Testis (tissue), 2 donors: ENCODE measurements at regions not wholly inside any gene's neighbourhood (a gene's known extent, or its start where the extent isn't known, plus 50 kb on each side); places are given as distances from the start of the nearest gene placed in this dataset.

Experiments used
- DNase-seq: peaks from one replicate; pipeline ENCODE4 v3.0.0-alpha.2; 2019
- H3K27ac ChIP-seq, 2 donors: fragments of 200-600 bp; sonication (generic); one replicate each; pipeline ENCODE4 v1.5.1; 2019
- H3K27me3 ChIP-seq: fragments of 200-600 bp; sonication (generic); one replicate; pipeline ENCODE4 v1.5.1; 2019
- H3K36me3 ChIP-seq: fragments of 200-600 bp; sonication (generic); one replicate; pipeline ENCODE4 v1.5.1; 2017; ENCODE audit warnings: low read depth; ENCODE audit errors: missing control alignments
- H3K4me1 ChIP-seq: fragments of 200-600 bp; sonication (generic); one replicate; pipeline ENCODE4 v1.5.1; 2019
- H3K4me3 ChIP-seq, 2 donors: fragments of 200-600 bp; sonication (generic); one replicate each; pipeline ENCODE4 v1.5.1; 2017 to 2019
- H3K9me3 ChIP-seq: fragments of 200-600 bp; sonication (generic); one replicate; pipeline ENCODE4 v1.5.1; 2017
- CTCF ChIP-seq, 3 experiments: fragments of 450-650 bp in 2 of 3; fragments of 200-600 bp in 1 of 3; sonication (generic) in 1 of 3; IDR thresholded peaks; one replicate each; pipeline ENCODE4 v1.5.1; 2016 to 2019; ENCODE audit warnings: antibody characterized with exemption in 3 of 3, mild to moderate bottlenecking in 2 of 3, moderate library complexity in 1 of 3
- POLR2A ChIP-seq: fragments of 450-650 bp; IDR thresholded peaks from one replicate; pipeline ENCODE4 v1.6.1; 2017; ENCODE audit warnings: antibody characterized with exemption, mild to moderate bottlenecking, moderate library complexity
- WGBS, 2 donors: methylation state at CpG; one replicate each; pipeline ENCODE4 v1.1.5; 2018; 5-methylcytosine and 5-hydroxymethylcytosine counted together
- intact Hi-C: fragments of 100-400 bp; cut with DNase I; formaldehyde crosslinking; loops from one replicate; pipeline ENCODE4 v1.15.1; 2023; ENCODE audit warnings: low total_unique reads

GRCh38 chr16:79347277-79347676, 253.3 kb downstream of the MAF start:
- intact Hi-C loops: no loop called here
- Histone ChIP-seq H3K36me3 (no peaks in the 10 kb centered on the region), H3K9me3 (no peaks in the 10 kb centered on the region), H3K27me3 (no peaks in the 10 kb centered on the region), H3K4me1 (no peaks in the 10 kb centered on the region), H3K27ac (no peak overlapping the region), H3K4me3 (no peak overlapping the region)
- TF ChIP-seq CTCF (IDR thresholded peaks at IDR 0.05) (no peak), POLR2A (no peak)
- no peak for DNase-seq
- 40 to 50% methylated on average over 19 of the region's 19 CpGs for WGBS, 2 donors

GRCh38 chr16:79339863-79340262, 260.7 kb downstream of the MAF start:
- Histone ChIP-seq H3K27me3 (no peaks in the 10 kb centered on the region), H3K27ac (no peak overlapping the region), H3K9me3 (no peaks in the 10 kb centered on the region), H3K4me1 (no peaks in the 10 kb centered on the region), H3K36me3 (no peaks in the 10 kb centered on the region), H3K4me3 (no peak overlapping the region)
- 53 to 66% methylated on average over 7 of the region's 7 CpGs for WGBS, 2 donors
- no peak for TF ChIP-seq CTCF (IDR thresholded peaks at IDR 0.05)
- no peak for DNase-seq
- intact Hi-C loops: no loop called here

- Histone ChIP-seq H3K4me1 (no peaks in the 10 kb centered on the region), H3K27me3 (no peaks in the 10 kb centered on the region), H3K4me3 (no peak overlapping the region), H3K36me3 (no peaks in the 10 kb centered on the region), H3K9me3 (no peaks in the 10 kb centered on the region), H3K27ac (no peak overlapping the region)
- 89 to 92% methylated on average over 7 of the region's 7 CpGs for WGBS, 2 donors
- no peak for TF ChIP-seq CTCF (IDR thresholded peaks at IDR 0.05)
- TF ChIP-seq POLR2A: no peak
- no peak for DNase-seq
- intact Hi-C loops: no loop called here
Observed at GRCh38 chr16:79337906-79338305, 262.6 kb downstream of the MAF start.

GRCh38 chr16:79336437-79337229, 263.9 kb downstream of the MAF start:
- H3K27ac ChIP-seq: no peak overlapping the region
- no peaks in the 10 kb centered on the region for H3K9me3 ChIP-seq
- WGBS, 2 donors: 84 to 88% methylated on average over 6 of the region's 6 CpGs
- H3K4me1 ChIP-seq: no peaks in the 10 kb centered on the region
- no peak overlapping the region for H3K4me3 ChIP-seq
- intact Hi-C loops: no loop called here
- DNase-seq: no peak
- no peaks in the 10 kb centered on the region for H3K27me3 ChIP-seq
- no peak for TF ChIP-seq CTCF (IDR thresholded peaks at IDR 0.05)
- TF ChIP-seq POLR2A: no peak
- H3K36me3 ChIP-seq: no peaks in the 10 kb centered on the region

GRCh38 chr16:79334127-79334526, 266.4 kb downstream of the MAF start:
- Histone ChIP-seq H3K27ac (no peak overlapping the region), H3K27me3 (no peaks in the 10 kb centered on the region), H3K9me3 (no peaks in the 10 kb centered on the region), H3K4me1 (no peaks in the 10 kb centered on the region), H3K4me3 (no peak overlapping the region), H3K36me3 (no peaks in the 10 kb centered on the region)
- peak; percentile 38 for DNase-seq
- intact Hi-C loops: no loop called here
- WGBS, 2 donors: 79 to 82% methylated on average over 13 of the region's 13 CpGs
- TF ChIP-seq CTCF (IDR thresholded peaks at IDR 0.05): peak in 2 of 3 experiments; percentile 25 to 44
- TF ChIP-seq POLR2A: no peak
